MG63 (cell line): ENCODE measurements at regions not wholly inside any gene's neighbourhood (a gene's known extent, or its start where the extent isn't known, plus 50 kb on each side); places are given as distances from the start of the nearest gene placed in this dataset.

Experiments
- DNase-seq: peaks from one replicate; pipeline ENCODE4 v3.0.0-alpha.2; 2020
- H3K27me3 ChIP-seq: fragments of 250-450 bp; sonication (Bioruptor Pico); 2 replicates; pipeline ENCODE4 v1.5.1; 2020; ENCODE audit warnings: mild to moderate bottlenecking, moderate library complexity
- H3K36me3 ChIP-seq: fragments of 250-450 bp; sonication (Bioruptor Pico); 2 replicates; pipeline ENCODE4 v1.5.1; 2020; ENCODE audit warnings: mild to moderate bottlenecking, moderate library complexity
- H3K4me3 ChIP-seq: fragments of 250-450 bp; sonication (Bioruptor Pico); 2 replicates; pipeline ENCODE4 v1.5.1; 2020; ENCODE audit warnings: mild to moderate bottlenecking, moderate library complexity
- H3K9me3 ChIP-seq: fragments of 250-450 bp; sonication (Bioruptor Pico); 2 replicates; pipeline ENCODE4 v1.5.1; 2020; ENCODE audit warnings: mild to moderate bottlenecking, moderate library complexity

GRCh38 chr7:21260939-21261338 is 166.9 kb upstream of the SP4 start:
- H3K27me3 ChIP-seq, result no peaks in the 10 kb centered on the region
- no peaks in the 10 kb centered on the region for H3K9me3 ChIP-seq
- no peak for DNase-seq
- no peak overlapping the region for H3K4me3 ChIP-seq
- H3K36me3 ChIP-seq, result no peaks in the 10 kb centered on the region

- Histone ChIP-seq H3K36me3 (no peaks in the 10 kb centered on the region), H3K27me3 (no peaks in the 10 kb centered on the region), H3K4me3 (no peak overlapping the region), H3K9me3 (no peaks in the 10 kb centered on the region)
- DNase-seq, result peak; percentile 26
These were observed 166.0 kb upstream of the SP4 start for GRCh38 chr7:21261627-21262594.

GRCh38 chr7:21269021-21269420 is 158.9 kb upstream of the SP4 start:
- Histone ChIP-seq H3K36me3 (no peaks in the 10 kb centered on the region), H3K9me3 (no peaks in the 10 kb centered on the region)

GRCh38 chr7:21276471-21277035 is 151.3 kb upstream of the SP4 start:
- Histone ChIP-seq H3K4me3 (no peak overlapping the region), H3K27me3 (no peaks in the 10 kb centered on the region), H3K9me3 (no peaks in the 10 kb centered on the region), H3K36me3 (no peaks in the 10 kb centered on the region)
- DNase-seq, result no peak

More at GRCh38 chr7:21269021-21269420, 158.9 kb upstream of the SP4 start:
- Histone ChIP-seq H3K27me3 (no peaks in the 10 kb centered on the region), H3K4me3 (no peak overlapping the region)
- DNase-seq, result no peak

- no peaks in the 10 kb centered on the region for H3K36me3 ChIP-seq
- DNase-seq, result no peak
- no peaks in the 10 kb centered on the region for H3K9me3 ChIP-seq
- H3K27me3 ChIP-seq, result no peaks in the 10 kb centered on the region
- no peak overlapping the region for H3K4me3 ChIP-seq
These were observed 148.9 kb upstream of the SP4 start for GRCh38 chr7:21278944-21279343.

GRCh38 chr7:21281193-21281592 is 146.7 kb upstream of the SP4 start:
- DNase-seq, result no peak
- H3K27me3 ChIP-seq, result no peaks in the 10 kb centered on the region
- no peaks in the 10 kb centered on the region for H3K36me3 ChIP-seq
- no peak overlapping the region for H3K4me3 ChIP-seq
- H3K9me3 ChIP-seq, result no peaks in the 10 kb centered on the region

GRCh38 chr7:21293771-21294170 is 134.1 kb upstream of the SP4 start:
- no peaks in the 10 kb centered on the region for H3K9me3 ChIP-seq
- no peak for DNase-seq
- H3K27me3 ChIP-seq, result no peaks in the 10 kb centered on the region

GRCh38 chr7:21299766-21300165 is 128.1 kb upstream of the SP4 start:
- no peak for DNase-seq
- Histone ChIP-seq H3K9me3 (no peaks in the 10 kb centered on the region), H3K27me3 (no peaks in the 10 kb centered on the region), H3K36me3 (no peaks in the 10 kb centered on the region), H3K4me3 (no peak overlapping the region)

More at GRCh38 chr7:21293771-21294170, 134.1 kb upstream of the SP4 start:
- no peak overlapping the region for H3K4me3 ChIP-seq
- no peaks in the 10 kb centered on the region for H3K36me3 ChIP-seq

GRCh38 chr7:21300692-21301091 is 127.2 kb upstream of the SP4 start:
- H3K4me3 ChIP-seq, result no peak overlapping the region
- no peak for DNase-seq

GRCh38 chr7:21304808-21305375 is 123.0 kb upstream of the SP4 start:
- Histone ChIP-seq H3K9me3 (no peaks in the 10 kb centered on the region), H3K36me3 (no peaks in the 10 kb centered on the region), H3K4me3 (no peak overlapping the region), H3K27me3 (no peaks in the 10 kb centered on the region)
- no peak for DNase-seq

More at GRCh38 chr7:21300692-21301091, 127.2 kb upstream of the SP4 start:
- H3K27me3 ChIP-seq, result no peaks in the 10 kb centered on the region
- H3K36me3 ChIP-seq, result no peaks in the 10 kb centered on the region
- no peaks in the 10 kb centered on the region for H3K9me3 ChIP-seq

- Histone ChIP-seq H3K36me3 (no peaks in the 10 kb centered on the region), H3K27me3 (no peaks in the 10 kb centered on the region), H3K9me3 (no peaks in the 10 kb centered on the region), H3K4me3 (no peak overlapping the region)
- DNase-seq, result no peak
These were observed 122.2 kb upstream of the SP4 start for GRCh38 chr7:21305455-21306235.

- no peak overlapping the region for H3K4me3 ChIP-seq
- no peak for DNase-seq
- no peaks in the 10 kb centered on the region for H3K36me3 ChIP-seq
- H3K9me3 ChIP-seq, result no peaks in the 10 kb centered on the region; the same call in 1 of the 2 replicates
- no peaks in the 10 kb centered on the region for H3K27me3 ChIP-seq
These were observed 112.9 kb upstream of the SP4 start for GRCh38 chr7:21314954-21315353.

GRCh38 chr7:21317966-21318915 is 109.6 kb upstream of the SP4 start:
- H3K9me3 ChIP-seq, result no peaks in the 10 kb centered on the region
- no peaks in the 10 kb centered on the region for H3K36me3 ChIP-seq
- no peak overlapping the region for H3K4me3 ChIP-seq
- no peak for DNase-seq
- H3K27me3 ChIP-seq, result no peaks in the 10 kb centered on the region

GRCh38 chr7:21318916-21319270 is 109.0 kb upstream of the SP4 start:
- no peak overlapping the region for H3K4me3 ChIP-seq
- H3K27me3 ChIP-seq, result no peaks in the 10 kb centered on the region
- no peak for DNase-seq
- H3K9me3 ChIP-seq, result no peaks in the 10 kb centered on the region
- no peaks in the 10 kb centered on the region for H3K36me3 ChIP-seq

GRCh38 chr7:21326241-21326640 is 101.6 kb upstream of the SP4 start:
- no peak for DNase-seq
- Histone ChIP-seq H3K36me3 (no peaks in the 10 kb centered on the region), H3K4me3 (no peak overlapping the region), H3K27me3 (no peaks in the 10 kb centered on the region), H3K9me3 (no peaks in the 10 kb centered on the region; the same call in 1 of the 2 replicates)

- no peaks in the 10 kb centered on the region; the same call in 1 of the 2 replicates for H3K9me3 ChIP-seq
- no peak overlapping the region for H3K4me3 ChIP-seq
- H3K27me3 ChIP-seq, result no peaks in the 10 kb centered on the region
- no peaks in the 10 kb centered on the region for H3K36me3 ChIP-seq
- DNase-seq, result no peak
These were observed 101.0 kb upstream of the SP4 start for GRCh38 chr7:21326921-21327320.
